CD4-positive, alpha-beta T cell treated with Interleukin-12 subunit alpha and Interleukin-12 subunit beta, for 1 hour (primary cell): ENCODE measurements at regions not wholly inside any gene's neighbourhood (a gene's known extent, or its start where the extent isn't known, plus 50 kb on each side); places are given as distances from the start of the nearest gene placed in this dataset.
"Not testable (repeated sequence)": the region's sequence is repeated elsewhere in the genome, so short reads cannot be mapped to it uniquely, and the experiment has no call there.

Experiments used
- DNase-seq: peaks from one replicate; pipeline ENCODE4 v3.0.0-alpha.2; 2020

GRCh38 chr12:87230441-87230840 lies 798.8 kb downstream of the C12orf50 start:
- no peak for DNase-seq

GRCh38 chr12:87227162-87227561 lies 802.0 kb downstream of the C12orf50 start:
- DNase-seq = no peak

- DNase-seq = no peak
These were observed 811.7 kb downstream of the C12orf50 start for GRCh38 chr12:87217491-87217890.

GRCh38 chr12:87216436-87216835 lies 812.8 kb downstream of the C12orf50 start:
- no peak for DNase-seq

GRCh38 chr12:87202189-87202588 lies 827.0 kb downstream of the C12orf50 start:
- no peak for DNase-seq

GRCh38 chr12:87201598-87201997 lies 827.6 kb downstream of the C12orf50 start:
- DNase-seq = no peak

GRCh38 chr12:87200289-87200979 lies 828.8 kb downstream of the C12orf50 start:
- DNase-seq = no peak

- no peak for DNase-seq
These were observed 831.0 kb downstream of the C12orf50 start for GRCh38 chr12:87198181-87198580.

GRCh38 chr12:87196321-87196720 lies 832.9 kb downstream of the C12orf50 start:
- no peak for DNase-seq

GRCh38 chr12:87194389-87194788 lies 834.8 kb downstream of the C12orf50 start:
- DNase-seq = not testable (repeated sequence)

GRCh38 chr12:87185367-87185766 lies 843.8 kb downstream of the C12orf50 start:
- no peak for DNase-seq

GRCh38 chr12:87182696-87183233 lies 846.4 kb downstream of the C12orf50 start:
- no peak for DNase-seq

- DNase-seq = no peak
These were observed 857.8 kb downstream of the C12orf50 start for GRCh38 chr12:87171356-87171755.

- DNase-seq = no peak
These were observed 860.2 kb downstream of the C12orf50 start for GRCh38 chr12:87169010-87169409.

GRCh38 chr12:87165733-87166375 lies 863.3 kb downstream of the C12orf50 start:
- no peak for DNase-seq

- no peak for DNase-seq
These were observed 866.1 kb downstream of the C12orf50 start for GRCh38 chr12:87163122-87163521.

- DNase-seq = no peak
These were observed 868.2 kb downstream of the C12orf50 start for GRCh38 chr12:87160848-87161601.

GRCh38 chr12:87157791-87158190 lies 871.4 kb downstream of the C12orf50 start:
- no peak for DNase-seq

- DNase-seq = no peak
These were observed 873.6 kb downstream of the C12orf50 start for GRCh38 chr12:87155621-87156020.

GRCh38 chr12:87152841-87153528 lies 876.2 kb downstream of the C12orf50 start:
- no peak for DNase-seq

GRCh38 chr12:87152075-87152474 lies 877.1 kb downstream of the C12orf50 start:
- DNase-seq = no peak

GRCh38 chr12:87150969-87151662 lies 878.1 kb downstream of the C12orf50 start:
- DNase-seq = no peak
